Memory B cell (primary cell): ENCODE measurements at regions not wholly inside any gene's neighbourhood (a gene's known extent, or its start where the extent isn't known, plus 50 kb on each side); places are given as distances from the start of the nearest gene placed in this dataset.

Experiments used
- ATAC-seq: fragments of 150-1000 bp; cut with Tn5 transposase; 2 replicates; pipeline ENCODE4 v1.10.0; 2021; ENCODE audit warnings: low read depth, mild to moderate bottlenecking, moderate library complexity
- DNase-seq, 2 donors: peaks; one replicate each; pipeline ENCODE4 v3.0.0; 2022; ENCODE audit warnings: low spot score in 2 of 2
- H3K27ac Mint-ChIP-seq: one replicate; pipeline ENCODE4 v1.8.0; 2022; ENCODE audit warnings: mild to moderate bottlenecking, moderate library complexity, mixed read lengths
- H3K27me3 Mint-ChIP-seq: one replicate; pipeline ENCODE4 v1.8.0; 2022; ENCODE audit warnings: mixed read lengths
- H3K36me3 Mint-ChIP-seq: one replicate; pipeline ENCODE4 v1.8.0; 2022; ENCODE audit warnings: mild to moderate bottlenecking, mixed read lengths
- H3K4me1 Mint-ChIP-seq: one replicate; pipeline ENCODE4 v1.8.0; 2022; ENCODE audit warnings: mixed read lengths
- H3K4me3 Mint-ChIP-seq: one replicate; pipeline ENCODE4 v1.8.0; 2022; ENCODE audit warnings: mild to moderate bottlenecking, moderate library complexity, mixed read lengths
- H3K9me3 Mint-ChIP-seq: one replicate; pipeline ENCODE4 v1.8.0; 2022; ENCODE audit warnings: mixed read lengths

DNA sequence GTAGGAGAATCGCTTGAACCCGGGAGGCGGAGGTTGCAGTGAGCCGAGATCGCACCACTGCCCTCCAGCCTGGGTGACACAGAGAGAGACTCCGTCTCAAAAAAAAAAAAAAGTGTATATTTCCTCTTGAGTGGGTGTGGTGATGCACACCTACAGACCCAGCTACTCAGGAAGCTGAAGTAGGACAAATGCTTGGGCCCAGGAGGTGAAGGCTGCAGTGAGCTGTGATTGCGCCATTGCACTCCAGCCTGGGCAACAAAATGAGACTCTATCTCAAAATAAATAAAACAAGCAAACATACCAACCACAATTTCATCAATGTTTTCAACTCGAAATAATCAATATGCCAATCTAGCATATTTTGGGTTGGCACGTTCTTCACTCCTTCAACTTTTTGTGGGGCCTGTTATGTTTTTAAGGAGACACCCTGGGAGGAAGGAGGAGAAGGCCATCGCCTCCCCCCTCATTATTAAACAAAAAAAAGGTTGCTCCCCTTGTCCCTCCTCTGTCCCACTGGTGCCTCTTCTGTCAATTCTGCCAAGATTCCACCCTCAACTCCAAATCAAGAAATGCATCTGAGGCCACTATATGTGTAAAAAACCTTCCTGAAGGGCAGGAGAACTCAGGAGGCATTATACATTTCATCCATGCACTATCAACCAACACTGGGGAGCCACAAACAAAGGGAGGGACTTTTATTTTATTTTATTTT is 52.4 kb upstream of the ATF7IP2 start:
- Mint-ChIP-seq H3K36me3 (no peaks in the 10 kb centered on the region), H3K27ac (no peak overlapping the region), H3K4me3 (no peak overlapping the region), H3K27me3 (no peaks in the 10 kb centered on the region), H3K4me1 (peaks cover 3% of the 10 kb centered on the region), H3K9me3 (peaks cover 4% of the 10 kb centered on the region)
- no peak for DNase-seq
- ATAC-seq = no peak

DNA sequence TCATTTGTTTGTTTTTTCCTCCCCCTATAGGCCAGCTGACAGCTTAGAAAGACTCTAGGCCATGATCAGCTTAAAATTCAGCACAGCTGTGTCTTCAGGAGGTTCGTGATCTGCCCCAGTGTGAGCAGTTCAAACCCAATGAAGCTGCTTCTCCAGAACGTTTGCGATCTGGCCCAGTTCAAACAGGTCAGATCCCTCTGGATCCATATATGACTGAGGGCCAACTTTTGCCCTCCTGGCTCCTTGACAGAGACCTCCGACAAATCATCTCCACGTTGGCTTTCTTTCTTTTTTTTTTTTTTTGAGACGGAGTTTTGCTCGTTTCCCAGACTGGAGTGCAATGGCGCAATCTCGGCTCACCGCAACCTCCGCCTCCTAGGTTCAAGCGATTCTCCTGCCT is 50.2 kb upstream of the ATF7IP2 start:
- H3K27me3 Mint-ChIP-seq = no peaks in the 10 kb centered on the region
- DNase-seq = no peak
- peaks cover 7% of the 10 kb centered on the region for H3K4me1 Mint-ChIP-seq
- no peak overlapping the region for H3K4me3 Mint-ChIP-seq
- peaks cover 13% of the 10 kb centered on the region for H3K9me3 Mint-ChIP-seq
- no peak for ATAC-seq
- H3K27ac Mint-ChIP-seq = no peak overlapping the region
- peaks cover 4% of the 10 kb centered on the region for H3K36me3 Mint-ChIP-seq
